GM23338 (cell line): ENCODE measurements at regions not wholly inside any gene's neighbourhood (a gene's known extent, or its start where the extent isn't known, plus 50 kb on each side); places are given as distances from the start of the nearest gene placed in this dataset.

Source experiments
- ATAC-seq: fragments of 200-7000 bp; cut with Tn5 transposase; 3 replicates; pipeline ENCODE4 v1.9.1; 2020
- DNase-seq: peaks from one replicate; pipeline ENCODE4 v3.0.0-alpha.2; 2015; ENCODE audit warnings: low spot score
- H2AFZ ChIP-seq: fragments of 200-600 bp; sonication (generic); 2 replicates; pipeline ENCODE4 v1.8.0; 2016; ENCODE audit warnings: antibody characterized with exemption, mild to moderate bottlenecking, moderate library complexity
- H3F3A ChIP-seq: fragments of 200-600 bp; sonication (generic); replicated peaks from 2 replicates; pipeline ENCODE4 v1.8.0; 2017; ENCODE audit warnings: antibody characterized with exemption, mixed run types, low read depth
- H3K27ac ChIP-seq: fragments of 200-600 bp; sonication (generic); 2 replicates; pipeline ENCODE4 v1.6.1; 2016; ENCODE audit warnings: low read depth
- H3K27me3 ChIP-seq: fragments of 200-600 bp; sonication (generic); 2 replicates; pipeline ENCODE4 v1.8.0; 2016; ENCODE audit warnings: mild to moderate bottlenecking, mixed run types, moderate library complexity; ENCODE audit not compliant: insufficient read depth
- H3K36me3 ChIP-seq: fragments of 200-600 bp; sonication (generic); 2 replicates; pipeline ENCODE4 v1.8.0; 2016; ENCODE audit warnings: mild to moderate bottlenecking; ENCODE audit not compliant: insufficient read depth
- H3K4me1 ChIP-seq: fragments of 200-600 bp; sonication (generic); 2 replicates; pipeline ENCODE4 v1.8.0; 2016; ENCODE audit warnings: mild to moderate bottlenecking, moderate library complexity; ENCODE audit not compliant: insufficient read depth
- H3K4me2 ChIP-seq: fragments of 200-600 bp; sonication (generic); 2 replicates; pipeline ENCODE4 v1.7.1; 2017; ENCODE audit warnings: mixed run types
- H3K4me3 ChIP-seq: fragments of 200-600 bp; sonication (generic); 2 replicates; pipeline ENCODE4 v1.6.1; 2016; ENCODE audit warnings: mixed run types
- H3K79me2 ChIP-seq: fragments of 200-600 bp; sonication (generic); replicated peaks from 2 replicates; pipeline ENCODE4 v1.8.0; 2017; ENCODE audit warnings: mild to moderate bottlenecking; ENCODE audit not compliant: insufficient read depth
- H3K9me2 ChIP-seq: fragments of 200-600 bp; sonication (generic); 2 replicates; pipeline ENCODE4 v1.8.0; 2017; ENCODE audit not compliant: insufficient read depth
- H4K20me1 ChIP-seq: fragments of 200-600 bp; sonication (generic); replicated peaks from 2 replicates; pipeline ENCODE4 v1.8.0; 2017; ENCODE audit warnings: mild to moderate bottlenecking; ENCODE audit not compliant: insufficient read depth
- H3K27ac Mint-ChIP-seq: 2 replicates; pipeline ENCODE4 v1.8.0; 2020; ENCODE audit warnings: inconsistent platforms, mild to moderate bottlenecking, moderate library complexity, mixed read lengths
- H3K27me3 Mint-ChIP-seq: 3 replicates; pipeline ENCODE4 v1.8.0; 2022; ENCODE audit warnings: low read depth, mild to moderate bottlenecking, moderate library complexity, mixed read lengths, inconsistent platforms; ENCODE audit not compliant: insufficient read depth, poor library complexity
- H3K36me3 Mint-ChIP-seq: 3 replicates; pipeline ENCODE4 v1.8.0; 2021; ENCODE audit warnings: low read depth, mild to moderate bottlenecking, inconsistent platforms, moderate library complexity, mixed read lengths
- H3K4me1 Mint-ChIP-seq: 3 replicates; pipeline ENCODE4 v1.8.0; 2020; ENCODE audit warnings: mild to moderate bottlenecking, inconsistent platforms, mixed read lengths
- H3K4me3 Mint-ChIP-seq: 3 replicates; pipeline ENCODE4 v1.8.0; 2021; ENCODE audit warnings: moderate library complexity, mild to moderate bottlenecking, inconsistent platforms, mixed read lengths
- H3K9me3 Mint-ChIP-seq: 3 replicates; pipeline ENCODE4 v1.8.0; 2020; ENCODE audit warnings: moderate library complexity, mild to moderate bottlenecking, inconsistent platforms, mixed read lengths
- CREB1 ChIP-seq: fragments of 250-450 bp; sonication (Bioruptor Pico); IDR thresholded peaks from 2 replicates; pipeline ENCODE4 v1.5.0; 2020; ENCODE audit warnings: low read depth, mild to moderate bottlenecking, moderate library complexity
- EZH2 ChIP-seq: fragments of 200-600 bp; sonication (generic); IDR thresholded peaks from one replicate; pipeline ENCODE4 v1.8.0; 2017; ENCODE audit warnings: antibody characterized with exemption, mild to moderate bottlenecking, low read depth; ENCODE audit not compliant: unreplicated experiment
- POLR2AphosphoS5 ChIP-seq: IDR thresholded peaks from 2 replicates; pipeline ENCODE4 v1.6.1; 2016; ENCODE audit warnings: antibody characterized with exemption, low read depth
- ZNF462 ChIP-seq: fragments of 250-450 bp; sonication (Bioruptor Pico); IDR thresholded peaks from 2 replicates; pipeline ENCODE4 v1.5.0; 2020; ENCODE audit warnings: mild to moderate bottlenecking, moderate library complexity

GRCh38 chr3:166607933-166608521, 770.8 kb upstream of the BCHE start:
- H3K36me3 ChIP-seq, result no peaks in the 10 kb centered on the region

More at GRCh38 chr3:166607933-166608521, 770.8 kb upstream of the BCHE start:
- Histone ChIP-seq H4K20me1 (no peaks in the 10 kb centered on the region), H3K4me1 (peaks cover 20% of the 10 kb centered on the region), H3K4me3 (no peak overlapping the region), H3K79me2 (no peaks in the 10 kb centered on the region), H3K4me2 (no peak overlapping the region), H3K9me2 (0 out of 2 replicates have a peak, but pooled peaks cover 2% of the 10 kb centered on the region), H3K27me3 (no peaks in the 10 kb centered on the region), H3F3A (no peaks in the 10 kb centered on the region), H2AFZ (no peak overlapping the region), H3K27ac (no peak overlapping the region)
- Mint-ChIP-seq H3K4me3 (no peak overlapping the region), H3K27me3 (no peaks in the 10 kb centered on the region), H3K9me3 (no peaks in the 10 kb centered on the region), H3K36me3 (no peaks in the 10 kb centered on the region), H3K4me1 (peaks cover 14% of the 10 kb centered on the region), H3K27ac (no peak overlapping the region)
- no peak for DNase-seq
- TF ChIP-seq ZNF462 (CRISPR knock-in tag) (no peak), CREB1 (CRISPR knock-in tag) (no peak), EZH2 (no peak), POLR2AphosphoS5 (no peak)
- ATAC-seq, result no peak
